ENCODE measurements at regions not wholly inside any gene's neighbourhood (a gene's known extent, or its start where the extent isn't known, plus 50 kb on each side); places are given as distances from the start of the nearest gene placed in this dataset.

DNA sequence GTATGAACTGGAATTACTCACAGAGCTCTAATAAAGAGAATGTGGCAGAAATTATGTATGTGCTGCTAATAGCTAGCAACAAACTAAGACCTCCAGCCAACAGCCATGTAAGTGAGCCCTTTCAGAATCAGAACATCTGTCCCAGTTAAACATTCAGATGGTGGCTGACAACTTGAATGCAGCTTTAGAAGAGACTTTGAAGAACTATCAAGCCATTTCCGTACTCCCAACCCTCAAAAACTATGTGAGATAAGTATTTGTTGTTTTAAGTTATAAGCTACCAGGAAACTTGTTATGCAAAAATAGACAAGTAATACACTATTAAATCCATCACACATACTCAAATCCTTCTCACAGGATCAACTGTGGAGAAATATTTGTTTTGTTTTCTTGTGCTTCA lies 205.2 kb upstream of the EDIL3 start:
- H3K27me3 ChIP-seq, result no peaks in the 10 kb centered on the region
- WGBS, 2 donors, result 74 to 86% methylated on average over 1 of the region's 1 CpG
- TF ChIP-seq, protein P1, sequence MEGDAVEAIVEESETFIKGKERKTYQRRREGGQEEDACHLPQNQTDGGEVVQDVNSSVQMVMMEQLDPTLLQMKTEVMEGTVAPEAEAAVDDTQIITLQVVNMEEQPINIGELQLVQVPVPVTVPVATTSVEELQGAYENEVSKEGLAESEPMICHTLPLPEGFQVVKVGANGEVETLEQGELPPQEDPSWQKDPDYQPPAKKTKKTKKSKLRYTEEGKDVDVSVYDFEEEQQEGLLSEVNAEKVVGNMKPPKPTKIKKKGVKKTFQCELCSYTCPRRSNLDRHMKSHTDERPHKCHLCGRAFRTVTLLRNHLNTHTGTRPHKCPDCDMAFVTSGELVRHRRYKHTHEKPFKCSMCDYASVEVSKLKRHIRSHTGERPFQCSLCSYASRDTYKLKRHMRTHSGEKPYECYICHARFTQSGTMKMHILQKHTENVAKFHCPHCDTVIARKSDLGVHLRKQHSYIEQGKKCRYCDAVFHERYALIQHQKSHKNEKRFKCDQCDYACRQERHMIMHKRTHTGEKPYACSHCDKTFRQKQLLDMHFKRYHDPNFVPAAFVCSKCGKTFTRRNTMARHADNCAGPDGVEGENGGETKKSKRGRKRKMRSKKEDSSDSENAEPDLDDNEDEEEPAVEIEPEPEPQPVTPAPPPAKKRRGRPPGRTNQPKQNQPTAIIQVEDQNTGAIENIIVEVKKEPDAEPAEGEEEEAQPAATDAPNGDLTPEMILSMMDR (IDR thresholded peaks at IDR 0.05), result no peak
- no peak for TF ChIP-seq POLR2A (IDR thresholded peaks at IDR 0.05)
- H3K4me3 ChIP-seq (replicated peaks in 1 of 3), result no peak overlapping the region
- no peak for DNase-seq
- no peak overlapping the region for H3K27ac ChIP-seq
- intact Hi-C loops (cut with DNase I), result no loop called here
- no peaks in the 10 kb centered on the region for H3K4me1 ChIP-seq
- no peaks in the 10 kb centered on the region for H3K36me3 ChIP-seq
- H3K9me3 ChIP-seq, result no peaks in the 10 kb centered on the region

DNA sequence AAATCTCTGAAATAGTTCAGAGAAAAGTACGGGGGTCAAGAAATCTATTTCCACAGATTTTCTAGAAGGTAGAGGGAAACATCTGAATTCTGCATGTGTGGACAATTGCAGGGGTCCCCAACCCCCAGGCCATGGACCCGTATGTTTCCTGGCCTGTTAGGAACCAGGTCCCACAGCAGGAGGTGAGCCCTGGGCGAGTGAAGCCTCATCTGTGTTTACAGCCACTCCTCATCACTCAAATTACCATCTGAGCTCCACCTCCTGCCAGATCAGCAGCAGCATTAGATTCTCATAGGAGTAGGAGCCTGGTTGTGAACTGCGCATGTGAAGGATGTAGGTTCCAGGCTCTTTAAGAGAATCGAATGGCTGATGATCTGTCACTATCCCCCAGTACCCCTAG lies 200.5 kb upstream of the EDIL3 start:
- H3K9me3 ChIP-seq, result no peaks in the 10 kb centered on the region
- intact Hi-C loops (cut with DNase I), result no loop called here
- 83% methylated on average over 5 of the region's 5 CpGs for WGBS, 2 donors

DNA sequence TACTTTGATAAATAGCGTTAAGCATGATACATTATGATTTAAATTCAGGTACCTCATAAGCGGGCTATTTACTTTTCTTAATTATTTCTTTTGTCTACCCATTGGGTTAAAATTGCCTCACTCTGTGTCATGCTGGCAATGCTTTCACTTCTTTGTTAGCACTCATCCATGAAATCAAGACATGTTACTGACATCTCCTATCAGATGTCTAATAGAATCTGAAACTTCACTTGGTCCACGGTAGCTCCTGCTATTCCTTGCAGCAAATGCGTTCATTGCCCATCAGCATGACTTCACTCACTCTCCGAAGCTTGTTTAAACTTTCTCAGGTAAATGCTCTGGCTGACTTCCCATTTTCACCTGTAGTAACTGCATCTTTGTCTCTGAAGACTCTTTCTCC lies 193.5 kb upstream of the EDIL3 start:
- intact Hi-C loops (cut with DNase I), result no loop called here
- no peaks in the 10 kb centered on the region for H3K4me1 ChIP-seq
- H3K36me3 ChIP-seq, result no peaks in the 10 kb centered on the region
- no peak overlapping the region for H3K27ac ChIP-seq
- H3K4me3 ChIP-seq (replicated peaks in 1 of 3), result no peak overlapping the region
- H3K9me3 ChIP-seq, result no peaks in the 10 kb centered on the region
- TF ChIP-seq, protein P1 (IDR thresholded peaks at IDR 0.05), result no peak
- no peak for TF ChIP-seq POLR2A (IDR thresholded peaks at IDR 0.05)
- 58 to 66% methylated on average over 5 of the region's 5 CpGs for WGBS, 2 donors
- no peak for DNase-seq
- H3K27me3 ChIP-seq, result no peaks in the 10 kb centered on the region

More for the DNA sequence above, 200.5 kb upstream of the EDIL3 start:
- Histone ChIP-seq H3K27me3 (no peaks in the 10 kb centered on the region), H3K27ac (no peak overlapping the region), H3K36me3 (no peaks in the 10 kb centered on the region), H3K4me1 (no peaks in the 10 kb centered on the region), H3K4me3 (replicated peaks in 1 of 3) (no peak overlapping the region)
- DNase-seq, result no peak
- TF ChIP-seq POLR2A (IDR thresholded peaks at IDR 0.05), result no peak
- TF ChIP-seq, protein P1 (IDR thresholded peaks at IDR 0.05), result no peak

DNA sequence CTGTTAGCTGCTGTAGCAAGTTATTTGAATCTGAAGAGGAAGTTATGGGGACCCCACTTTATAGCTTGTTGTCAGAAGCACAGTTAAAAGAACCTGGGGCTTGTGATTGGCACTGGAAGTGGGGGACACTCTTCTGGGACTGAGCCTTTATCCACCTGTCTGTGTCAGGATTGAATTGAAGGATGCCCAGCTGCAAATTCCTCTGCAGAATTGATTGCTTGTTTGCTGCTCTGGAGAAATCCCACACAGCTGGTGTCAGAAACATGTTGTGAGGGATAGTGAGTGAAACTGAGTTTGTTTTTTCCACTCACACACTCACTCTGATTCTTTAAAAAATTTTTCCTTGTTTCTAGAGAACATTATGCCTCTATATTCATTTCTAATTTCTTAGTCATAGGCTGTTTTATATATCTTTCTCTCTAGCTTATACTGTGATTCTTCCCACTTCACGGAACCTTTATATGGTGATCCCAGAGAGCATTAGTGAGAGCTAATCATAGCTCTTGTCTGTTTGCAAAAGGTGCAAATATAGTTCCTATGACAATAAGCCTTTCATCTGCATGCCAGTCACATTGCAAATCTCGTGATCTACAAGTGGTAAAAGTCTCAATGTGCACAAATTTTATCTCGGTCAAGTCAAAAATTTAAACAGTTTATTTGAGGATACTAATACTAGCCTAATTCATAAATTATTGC lies 188.5 kb upstream of the EDIL3 start:
- no peak for DNase-seq
- Histone ChIP-seq H3K27me3 (no peaks in the 10 kb centered on the region), H3K36me3 (no peaks in the 10 kb centered on the region), H3K9me3 (no peaks in the 10 kb centered on the region), H3K4me1 (no peaks in the 10 kb centered on the region), H3K27ac (no peak overlapping the region), H3K4me3 (replicated peaks in 1 of 3) (no peak overlapping the region)
- intact Hi-C loops (cut with DNase I), result no loop called here
- TF ChIP-seq POLR2A (IDR thresholded peaks at IDR 0.05), result no peak
- TF ChIP-seq, protein P1 (IDR thresholded peaks at IDR 0.05), result no peak
- whole genome bisulfite sequencing, 2 donors, result 89 to 96% methylated on average over 3 of the region's 3 CpGs

DNA sequence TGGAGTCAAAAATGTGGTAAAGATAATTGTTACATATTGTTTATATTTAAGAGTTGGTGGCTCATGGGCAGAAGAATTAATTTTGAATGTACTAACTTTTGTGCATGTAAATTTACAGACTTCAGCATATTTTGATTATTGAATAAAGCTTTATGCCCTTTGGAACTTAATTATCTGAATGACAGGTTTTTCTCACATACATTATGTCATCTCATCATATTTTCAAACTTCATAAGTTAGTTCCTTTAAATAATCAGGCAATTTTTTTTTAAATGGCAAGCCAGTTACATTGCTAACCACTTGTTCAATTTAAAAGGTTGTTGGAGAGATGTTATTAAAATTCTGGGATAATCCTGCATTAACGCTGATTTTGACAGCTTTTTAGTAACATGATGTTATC lies 184.6 kb upstream of the EDIL3 start:
- Histone ChIP-seq H3K36me3 (no peaks in the 10 kb centered on the region), H3K4me3 (replicated peaks in 1 of 3) (no peak overlapping the region), H3K27ac (no peak overlapping the region), H3K27me3 (no peaks in the 10 kb centered on the region), H3K9me3 (no peaks in the 10 kb centered on the region), H3K4me1 (no peaks in the 10 kb centered on the region)
- DNase-seq, result no peak
- no peak for TF ChIP-seq POLR2A (IDR thresholded peaks at IDR 0.05)
- TF ChIP-seq, protein P1 (IDR thresholded peaks at IDR 0.05), result no peak
- intact Hi-C loops (cut with DNase I), result no loop called here
- 93 to 96% methylated on average over 1 of the region's 1 CpG for WGBS, 2 donors
